ENCODE measurements at regions not wholly inside any gene's neighbourhood (a gene's known extent, or its start where the extent isn't known, plus 50 kb on each side); places are given as distances from the start of the nearest gene placed in this dataset.

DNA sequence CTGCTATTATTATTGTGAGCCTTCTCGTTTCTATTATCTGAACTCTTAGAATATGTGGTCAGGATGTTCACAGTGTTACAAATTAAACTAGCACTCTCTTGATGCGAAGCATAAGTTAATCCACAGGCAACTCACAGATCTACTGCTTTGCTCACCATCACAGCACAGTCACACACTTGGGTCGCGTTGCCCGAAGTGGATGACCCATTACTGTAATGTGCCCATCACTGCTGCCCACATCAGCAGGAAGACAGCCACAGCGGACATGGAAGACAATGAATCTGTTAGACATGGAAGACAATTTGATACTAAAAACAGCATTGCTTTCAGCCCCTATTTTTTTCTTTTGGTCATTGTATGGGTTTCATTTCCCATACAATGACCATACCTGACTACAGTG, 216.4 kb upstream of the B3GAT1 start:
- no peaks in the 10 kb centered on the region for H3K79me2 ChIP-seq (ENCODE audit: low read length)
- peaks cover 16% of the 10 kb centered on the region for H3K27me3 ChIP-seq (ENCODE audit: low read depth, low read length)
- H4K20me1 ChIP-seq (ENCODE audit: insufficient read depth, low read length), result no peaks in the 10 kb centered on the region
- no peaks in the 10 kb centered on the region for H3K9me3 ChIP-seq (ENCODE audit: insufficient read depth, low read length)
- H3K4me1 ChIP-seq (ENCODE audit: low read length), result no peaks in the 10 kb centered on the region
- H3K4me3 ChIP-seq (ENCODE audit: low read length), result no peak overlapping the region
- H3K27ac ChIP-seq (ENCODE audit: low read length), result no peak overlapping the region
- TF ChIP-seq EZH2phosphoT487 (IDR thresholded peaks at IDR 0.05; ENCODE audit: low read depth), result no peak
- TF ChIP-seq, protein P1, sequence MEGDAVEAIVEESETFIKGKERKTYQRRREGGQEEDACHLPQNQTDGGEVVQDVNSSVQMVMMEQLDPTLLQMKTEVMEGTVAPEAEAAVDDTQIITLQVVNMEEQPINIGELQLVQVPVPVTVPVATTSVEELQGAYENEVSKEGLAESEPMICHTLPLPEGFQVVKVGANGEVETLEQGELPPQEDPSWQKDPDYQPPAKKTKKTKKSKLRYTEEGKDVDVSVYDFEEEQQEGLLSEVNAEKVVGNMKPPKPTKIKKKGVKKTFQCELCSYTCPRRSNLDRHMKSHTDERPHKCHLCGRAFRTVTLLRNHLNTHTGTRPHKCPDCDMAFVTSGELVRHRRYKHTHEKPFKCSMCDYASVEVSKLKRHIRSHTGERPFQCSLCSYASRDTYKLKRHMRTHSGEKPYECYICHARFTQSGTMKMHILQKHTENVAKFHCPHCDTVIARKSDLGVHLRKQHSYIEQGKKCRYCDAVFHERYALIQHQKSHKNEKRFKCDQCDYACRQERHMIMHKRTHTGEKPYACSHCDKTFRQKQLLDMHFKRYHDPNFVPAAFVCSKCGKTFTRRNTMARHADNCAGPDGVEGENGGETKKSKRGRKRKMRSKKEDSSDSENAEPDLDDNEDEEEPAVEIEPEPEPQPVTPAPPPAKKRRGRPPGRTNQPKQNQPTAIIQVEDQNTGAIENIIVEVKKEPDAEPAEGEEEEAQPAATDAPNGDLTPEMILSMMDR (IDR thresholded peaks at IDR 0.05; ENCODE audit: low read depth, low read length), result no peak
- no peak overlapping the region for H3K4me2 ChIP-seq (ENCODE audit: low read length)
- H3K9ac ChIP-seq (ENCODE audit: low read length), result no peak overlapping the region
- H2AFZ ChIP-seq (ENCODE audit: low read depth, low read length), result no peak overlapping the region
- no peaks in the 10 kb centered on the region for H3K36me3 ChIP-seq (replicated peaks; ENCODE audit: low read depth, low read length)

GRCh38 chr11:134626032-134626431, 214.0 kb upstream of the B3GAT1 start:
- Histone ChIP-seq H3K27me3 (ENCODE audit: low read depth, low read length) (peaks cover 16% of the 10 kb centered on the region), H3K9ac (ENCODE audit: low read length) (no peak overlapping the region), H3K9me3 (ENCODE audit: insufficient read depth, low read length) (no peaks in the 10 kb centered on the region), H3K36me3 (replicated peaks; ENCODE audit: low read depth, low read length) (no peaks in the 10 kb centered on the region), H3K79me2 (ENCODE audit: low read length) (no peaks in the 10 kb centered on the region), H3K27ac (ENCODE audit: low read length) (no peak overlapping the region), H2AFZ (ENCODE audit: low read depth, low read length) (no peak overlapping the region), H3K4me1 (ENCODE audit: low read length) (no peaks in the 10 kb centered on the region), H4K20me1 (ENCODE audit: insufficient read depth, low read length) (no peaks in the 10 kb centered on the region), H3K4me2 (ENCODE audit: low read length) (no peak overlapping the region), H3K4me3 (ENCODE audit: low read length) (no peak overlapping the region)
- TF ChIP-seq EZH2phosphoT487 (IDR thresholded peaks at IDR 0.05; ENCODE audit: low read depth), result no peak
- TF ChIP-seq, protein P1 (IDR thresholded peaks at IDR 0.05; ENCODE audit: low read depth, low read length), result no peak

DNA sequence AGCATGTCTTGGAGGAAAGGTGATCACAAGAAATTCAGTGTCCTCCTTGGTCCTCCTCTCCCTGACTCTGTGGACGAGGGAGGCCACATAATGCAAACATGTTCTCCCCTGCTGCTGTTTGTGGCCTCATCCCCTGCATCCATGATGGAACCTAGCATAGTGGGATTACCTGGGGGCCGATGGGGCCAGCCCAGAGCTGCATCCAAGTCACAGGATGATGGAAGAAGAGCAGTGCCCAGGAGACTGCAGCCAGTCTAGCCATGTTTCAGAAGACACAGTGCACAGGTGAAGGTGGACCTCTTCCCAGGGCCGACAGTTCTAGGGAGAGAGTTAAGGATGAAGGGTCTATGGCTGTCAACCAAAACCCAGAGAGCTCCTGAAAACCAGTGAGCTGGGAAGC, 213.6 kb upstream of the B3GAT1 start:
- no peak overlapping the region for H3K4me3 ChIP-seq (ENCODE audit: low read length)
- H4K20me1 ChIP-seq (ENCODE audit: insufficient read depth, low read length), result no peaks in the 10 kb centered on the region
- H3K79me2 ChIP-seq (ENCODE audit: low read length), result no peaks in the 10 kb centered on the region
- H3K36me3 ChIP-seq (replicated peaks; ENCODE audit: low read depth, low read length), result no peaks in the 10 kb centered on the region
- H3K27me3 ChIP-seq (ENCODE audit: low read depth, low read length), result peaks cover 16% of the 10 kb centered on the region
- H3K4me2 ChIP-seq (ENCODE audit: low read length), result no peak overlapping the region
- no peaks in the 10 kb centered on the region for H3K9me3 ChIP-seq (ENCODE audit: insufficient read depth, low read length)
- no peaks in the 10 kb centered on the region for H3K4me1 ChIP-seq (ENCODE audit: low read length)
- no peak overlapping the region for H3K9ac ChIP-seq (ENCODE audit: low read length)
- H3K27ac ChIP-seq (ENCODE audit: low read length), result no peak overlapping the region
- H2AFZ ChIP-seq (ENCODE audit: low read depth, low read length), result no peak overlapping the region
- TF ChIP-seq, protein P1 (IDR thresholded peaks at IDR 0.05; ENCODE audit: low read depth, low read length), result no peak
- no peak for TF ChIP-seq EZH2phosphoT487 (IDR thresholded peaks at IDR 0.05; ENCODE audit: low read depth)

DNA sequence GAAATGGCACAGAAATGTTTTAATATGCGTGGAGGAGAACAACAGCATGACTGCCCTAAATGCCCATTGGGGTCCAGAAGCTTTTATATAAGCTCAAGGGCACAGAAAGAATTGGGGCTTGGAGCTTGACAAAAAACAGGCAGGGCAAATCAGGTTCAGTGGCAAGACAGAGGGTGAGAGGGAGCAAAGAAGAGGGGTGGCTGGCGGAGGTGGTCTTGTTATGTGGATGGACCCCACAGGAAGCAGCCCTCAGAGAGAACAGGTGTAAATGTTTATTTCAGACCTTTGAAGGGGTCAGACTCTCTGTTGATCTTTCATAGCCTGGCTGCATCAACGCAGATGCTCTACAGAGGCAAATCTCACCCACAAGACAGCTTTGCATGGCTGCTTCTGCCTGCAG, 213.1 kb upstream of the B3GAT1 start:
- peaks cover 16% of the 10 kb centered on the region for H3K27me3 ChIP-seq (ENCODE audit: low read depth, low read length)
- no peaks in the 10 kb centered on the region for H3K79me2 ChIP-seq (ENCODE audit: low read length)
- no peak for TF ChIP-seq EZH2phosphoT487 (IDR thresholded peaks at IDR 0.05; ENCODE audit: low read depth)
- TF ChIP-seq, protein P1 (IDR thresholded peaks at IDR 0.05; ENCODE audit: low read depth, low read length), result no peak

More for the DNA sequence above, 213.1 kb upstream of the B3GAT1 start:
- H2AFZ ChIP-seq (ENCODE audit: low read depth, low read length), result no peak overlapping the region
- H3K4me1 ChIP-seq (ENCODE audit: low read length), result no peaks in the 10 kb centered on the region
- no peak overlapping the region for H3K27ac ChIP-seq (ENCODE audit: low read length)
- no peak overlapping the region for H3K4me3 ChIP-seq (ENCODE audit: low read length)
- no peaks in the 10 kb centered on the region for H4K20me1 ChIP-seq (ENCODE audit: insufficient read depth, low read length)
- no peak overlapping the region for H3K9ac ChIP-seq (ENCODE audit: low read length)
- H3K9me3 ChIP-seq (ENCODE audit: insufficient read depth, low read length), result no peaks in the 10 kb centered on the region
- no peak overlapping the region for H3K4me2 ChIP-seq (ENCODE audit: low read length)
- H3K36me3 ChIP-seq (replicated peaks; ENCODE audit: low read depth, low read length), result no peaks in the 10 kb centered on the region
